ENCODE measurements at regions not wholly inside any gene's neighbourhood (a gene's known extent, or its start where the extent isn't known, plus 50 kb on each side); places are given as distances from the start of the nearest gene placed in this dataset.
"Not testable (repeated sequence)": the region's sequence is repeated elsewhere in the genome, so short reads cannot be mapped to it uniquely, and the experiment has no call there.

DNA sequence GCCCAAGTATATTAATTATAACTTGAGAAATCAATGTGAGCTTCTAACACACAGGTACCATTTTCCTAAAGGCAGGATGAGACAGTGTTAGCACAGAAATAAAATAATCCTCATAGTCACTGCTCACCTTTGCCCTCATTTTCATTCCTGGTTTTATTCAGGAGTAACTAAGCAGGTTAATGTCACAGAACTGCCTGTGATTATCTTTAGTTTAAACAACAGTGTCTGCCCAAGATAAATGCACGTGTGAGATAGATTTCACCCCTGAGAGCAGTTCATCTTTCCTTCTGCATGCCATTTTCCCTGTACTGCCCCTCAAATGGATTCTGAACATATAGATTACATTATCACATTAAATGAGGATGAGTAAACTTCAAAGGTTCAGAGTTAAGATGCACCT is 250.7 kb downstream of the RMST start:
- no peak for DNase-seq

DNA sequence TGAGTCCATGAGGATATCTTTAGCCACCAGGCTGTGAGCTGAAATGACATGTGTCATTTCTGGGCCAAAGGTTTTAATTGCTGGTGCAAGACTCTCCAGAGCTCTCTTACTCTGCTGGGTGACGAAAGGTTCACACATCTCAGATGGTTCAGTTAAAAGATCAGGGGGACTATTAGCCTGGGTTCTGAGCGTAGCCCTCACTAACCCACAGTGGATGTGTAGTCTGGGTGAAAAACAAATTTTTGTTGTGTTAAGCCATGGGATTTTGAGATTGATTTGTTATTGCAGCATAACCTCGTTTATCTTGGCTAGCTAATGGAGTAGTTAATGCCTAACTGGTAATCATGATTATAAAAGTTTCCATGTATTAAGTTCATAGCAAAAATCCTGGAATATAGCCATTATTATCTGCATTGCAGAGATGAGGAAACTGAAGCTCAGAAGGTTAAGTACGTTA is 251.5 kb downstream of the RMST start:
- DNase-seq = no peak

DNA sequence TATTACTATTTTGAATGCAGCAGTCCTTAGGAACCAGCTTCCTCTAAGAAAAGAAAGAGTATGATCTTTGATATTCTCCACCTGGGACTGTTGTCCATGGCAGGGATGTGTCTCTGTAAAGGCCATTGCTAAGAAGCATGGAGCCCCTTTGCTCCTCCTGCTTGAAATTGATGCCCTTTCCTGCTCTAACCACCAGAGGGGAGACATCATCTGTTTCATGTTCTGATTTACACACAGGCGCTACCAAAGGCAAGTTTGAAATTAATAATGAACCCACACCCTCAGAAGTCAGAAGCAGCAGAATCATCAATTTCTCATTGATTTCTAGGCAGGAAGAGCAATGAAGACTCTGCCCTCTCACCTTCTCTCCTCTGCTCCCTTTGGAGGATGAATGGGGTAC is 253.8 kb downstream of the RMST start:
- DNase-seq = peak in 1 of 3 donors; percentile 8

DNA sequence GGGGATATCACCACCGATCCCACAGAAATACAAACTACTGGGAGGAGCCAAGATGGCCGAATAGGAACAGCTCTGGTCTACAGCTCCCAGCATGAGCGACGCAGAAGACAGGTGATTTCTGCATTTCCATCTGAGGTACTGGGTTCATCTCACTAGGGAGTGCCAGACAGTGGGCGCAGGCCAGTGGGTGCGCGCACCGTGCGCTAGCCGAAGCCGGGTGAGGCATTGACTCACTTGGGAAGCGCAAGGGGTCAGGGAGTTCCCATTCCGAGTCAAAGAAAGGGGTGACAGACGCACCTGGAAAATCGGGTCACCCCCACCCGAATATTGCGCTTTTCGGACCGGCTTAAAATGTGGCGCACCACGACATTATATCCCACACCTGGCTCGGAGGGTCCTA is 261.2 kb downstream of the RMST start:
- DNase-seq = not testable (repeated sequence)

- no peak for DNase-seq
Measured at GRCh38 chr12:97745406-97746101, 282.9 kb downstream of the RMST start.

DNA sequence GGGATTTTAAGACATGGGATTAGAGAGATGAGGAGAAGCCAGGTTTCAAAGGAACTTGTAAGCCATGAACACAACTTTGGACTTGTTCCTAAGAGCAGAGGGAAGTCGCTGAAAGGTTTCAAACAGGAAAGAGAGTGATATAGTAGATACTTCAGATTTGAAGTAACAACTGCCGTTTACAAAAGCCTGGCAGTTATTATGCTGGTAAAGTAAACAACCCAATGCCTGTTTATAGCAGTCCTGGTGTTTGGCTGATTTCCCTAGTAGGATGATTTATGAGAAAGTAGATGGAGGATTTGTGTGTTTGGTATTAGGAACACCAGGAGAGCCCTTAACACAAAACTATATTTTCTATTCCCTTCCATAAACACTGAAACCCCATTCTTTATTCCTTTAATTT is 285.7 kb downstream of the RMST start:
- no peak for DNase-seq

DNA sequence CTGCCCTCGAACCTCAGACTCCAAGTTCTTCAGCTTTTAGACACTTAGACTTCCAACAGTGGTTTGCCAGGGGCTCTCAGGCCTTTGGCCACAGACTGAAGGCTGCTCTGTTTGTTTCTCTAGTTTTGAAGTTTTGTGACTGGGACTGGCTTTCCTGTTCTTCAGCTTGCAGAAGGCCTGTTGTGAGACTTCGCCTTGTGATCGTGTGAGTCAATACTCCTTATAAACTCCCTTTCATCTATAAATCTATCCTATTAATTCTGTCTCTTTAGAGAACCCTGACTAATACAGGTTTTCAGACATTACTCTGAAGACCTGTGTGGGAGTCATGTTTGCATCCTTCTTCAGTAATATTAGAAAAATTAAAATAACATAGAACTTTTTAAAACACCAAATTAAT is 289.1 kb downstream of the RMST start:
- no peak for DNase-seq

GRCh38 chr12:97752129-97752528 is 289.5 kb downstream of the RMST start:
- DNase-seq = no peak

- no peak for DNase-seq
Measured at GRCh38 chr12:97753332-97753731, 290.7 kb downstream of the RMST start.

DNA sequence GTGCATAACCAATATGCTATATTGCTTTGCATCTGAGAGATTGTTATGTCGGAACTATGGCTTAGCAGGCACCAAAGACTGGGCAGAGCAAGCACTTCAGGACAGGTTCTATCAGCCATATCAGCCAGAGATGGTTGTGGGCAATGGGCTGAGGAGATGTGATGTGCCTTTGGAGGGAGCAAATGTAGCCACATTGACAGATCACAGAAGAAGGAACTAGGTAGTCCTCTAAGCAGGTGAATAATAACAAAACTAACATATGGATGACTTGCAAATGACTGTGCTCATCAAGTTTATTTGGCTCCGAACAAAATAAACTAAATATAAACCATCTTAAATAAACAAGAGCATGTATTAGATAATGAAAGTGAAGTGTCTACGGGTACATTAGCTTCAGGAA is 291.7 kb downstream of the RMST start:
- DNase-seq = no peak

- peak in 1 of 3 donors; percentile 14 for DNase-seq
Measured at GRCh38 chr12:97756066-97756666, 293.6 kb downstream of the RMST start.

GRCh38 chr12:97756741-97757140 is 294.1 kb downstream of the RMST start:
- peak in 1 of 3 donors; percentile 15 for DNase-seq

GRCh38 chr12:97757481-97758193 is 295.0 kb downstream of the RMST start:
- DNase-seq = peak; percentile 6 to 83 (median 63)

DNA sequence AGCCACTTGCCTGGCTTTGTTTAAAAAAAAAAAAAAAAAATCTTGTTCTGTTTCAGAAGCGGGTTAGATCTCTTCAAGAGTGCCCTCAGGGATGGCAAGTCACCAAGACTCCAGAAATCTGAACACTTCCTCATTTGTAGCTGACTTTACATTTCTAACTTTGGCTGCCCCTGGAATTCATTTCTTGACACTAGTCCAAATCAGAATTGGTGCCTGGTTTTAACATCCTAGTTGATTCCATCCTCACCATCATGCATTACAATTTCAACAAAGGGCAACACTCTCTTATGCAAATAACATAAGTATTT is 295.5 kb downstream of the RMST start:
- DNase-seq = no peak

DNA sequence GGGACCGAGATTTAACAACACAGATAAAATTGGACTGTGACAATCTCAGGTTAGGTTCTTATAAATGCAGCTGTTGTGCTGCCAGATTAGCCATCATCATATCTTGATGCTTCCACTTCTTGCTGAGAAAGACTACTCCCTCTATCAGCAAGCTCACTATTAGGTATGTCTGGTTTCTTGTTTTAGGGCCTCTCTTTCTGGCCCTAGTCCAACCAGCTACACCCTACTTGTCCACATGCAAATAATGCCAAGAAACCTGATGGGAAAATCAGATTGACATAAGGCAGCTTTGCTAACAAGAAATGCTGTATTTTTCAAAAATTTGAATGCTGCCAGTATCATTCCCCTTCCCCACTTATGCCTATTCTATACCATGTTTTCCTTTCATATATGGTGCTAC is 296.0 kb downstream of the RMST start:
- DNase-seq = peak in 1 of 3 donors; percentile 9

GRCh38 chr12:97760601-97761000 is 298.0 kb downstream of the RMST start:
- DNase-seq = peak; percentile 6 to 37 (median 12)

DNA sequence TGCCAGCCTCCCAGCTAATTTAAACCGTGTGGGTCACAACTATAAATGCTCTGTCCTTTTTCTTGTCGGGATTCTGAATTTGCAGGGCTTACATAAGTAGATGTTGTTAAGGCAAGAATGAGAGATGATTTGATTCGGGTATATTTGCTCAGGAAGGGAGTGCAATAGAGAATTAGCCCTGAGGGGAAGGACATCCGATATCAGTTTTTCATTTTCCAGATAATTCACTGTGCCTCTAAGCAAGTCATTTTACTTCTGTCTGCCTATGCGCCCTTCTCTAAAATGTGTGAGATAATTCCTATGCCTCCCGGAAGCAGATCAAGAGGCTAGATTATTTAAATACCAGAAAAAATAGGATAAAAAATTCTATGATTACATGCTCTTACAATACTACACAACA is 300.5 kb downstream of the RMST start:
- no peak for DNase-seq

- no peak for DNase-seq
Measured at GRCh38 chr12:97764700-97765099, 302.1 kb downstream of the RMST start.

- no peak for DNase-seq
Measured at GRCh38 chr12:97767347-97767746, 304.7 kb downstream of the RMST start.

DNA sequence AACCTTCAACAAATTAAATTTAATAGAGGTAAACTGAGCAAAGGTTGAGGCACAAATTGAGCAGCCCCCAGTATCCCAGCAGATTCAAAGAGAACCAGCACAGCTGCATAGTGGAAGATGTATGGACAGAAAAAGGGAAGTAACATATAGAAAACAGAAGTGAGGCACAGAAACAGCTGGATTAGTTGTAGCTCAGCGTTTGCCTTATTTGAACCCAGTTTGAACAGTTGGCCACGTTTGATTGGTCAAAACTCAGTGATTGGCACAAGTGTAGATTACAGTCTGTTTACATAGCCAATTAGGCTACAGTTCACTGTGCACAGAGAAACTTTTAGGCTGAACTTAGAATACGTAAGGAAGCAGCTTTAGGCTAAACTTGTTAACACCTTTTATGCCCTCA is 315.5 kb downstream of the RMST start:
- DNase-seq = no peak

GRCh38 chr12:97781342-97781741 is 318.7 kb downstream of the RMST start:
- DNase-seq = no peak

DNA sequence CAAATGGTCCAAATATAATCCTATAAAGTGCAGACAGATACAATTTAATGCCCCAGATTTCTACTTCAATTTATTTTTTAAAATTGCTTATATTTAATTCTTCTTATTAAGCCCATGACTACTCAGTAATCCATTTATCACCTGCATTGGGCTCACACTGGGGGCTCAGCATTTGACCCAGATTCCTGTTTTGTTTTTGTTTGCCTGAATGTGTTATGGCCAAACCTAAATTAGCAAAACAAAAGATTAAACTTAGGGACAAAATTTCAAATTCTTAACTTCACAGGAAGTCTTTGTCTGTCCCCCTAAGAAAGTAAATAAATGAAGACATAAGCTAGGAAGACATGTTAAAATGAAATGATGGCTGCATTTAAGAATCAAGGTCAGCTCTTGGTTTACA is 322.3 kb downstream of the RMST start:
- DNase-seq = no peak

DNA sequence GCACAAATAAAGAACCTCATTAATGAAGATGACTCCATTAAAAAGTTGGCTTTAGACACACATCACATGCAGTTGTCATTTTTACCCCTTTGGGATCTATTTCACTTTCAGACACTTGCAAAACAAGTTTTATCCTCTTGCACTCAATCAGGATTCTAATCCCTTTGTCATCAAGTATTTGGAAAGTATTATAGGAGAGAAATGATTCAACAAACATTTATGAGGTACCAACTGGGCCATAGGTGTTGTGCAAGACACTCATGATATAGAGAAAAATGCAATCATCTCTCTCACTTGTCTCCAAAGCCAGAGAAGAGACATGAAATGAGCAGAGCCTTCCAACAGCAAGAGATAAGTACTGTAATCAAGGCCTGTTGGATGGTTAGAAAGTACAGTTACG is 327.7 kb downstream of the RMST start:
- no peak for DNase-seq
